ENCODE measurements at regions not wholly inside any gene's neighbourhood (a gene's known extent, or its start where the extent isn't known, plus 50 kb on each side); places are given as distances from the start of the nearest gene placed in this dataset.
A peak's percentile ranks its signal among the peaks of the same experiment; 100 is the strongest.

DNA sequence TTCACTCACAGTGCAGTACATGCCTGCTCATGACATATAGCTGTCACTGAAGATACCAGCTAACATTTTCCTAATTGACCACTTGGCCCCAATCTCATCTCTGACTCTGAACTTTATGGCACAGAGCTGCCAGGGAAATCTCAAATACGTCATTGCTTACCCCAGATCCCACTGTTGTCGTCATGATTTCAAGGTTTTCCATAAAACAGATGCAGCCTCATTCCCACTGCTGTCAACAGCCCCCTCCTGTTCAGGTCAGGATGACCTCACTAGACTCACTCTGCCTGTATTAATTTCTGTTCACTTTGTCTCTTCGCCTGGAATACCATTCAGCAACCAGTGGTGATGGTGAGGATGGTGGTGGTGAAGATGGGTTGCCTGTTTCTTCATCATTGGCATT is 262.6 kb upstream of the TPM1 start:
- no peak for DNase-seq (ENCODE audit: low spot score)

GRCh38 chr15:62781081-62781497 is 261.5 kb upstream of the TPM1 start:
- no peak for DNase-seq (ENCODE audit: low spot score)

DNA sequence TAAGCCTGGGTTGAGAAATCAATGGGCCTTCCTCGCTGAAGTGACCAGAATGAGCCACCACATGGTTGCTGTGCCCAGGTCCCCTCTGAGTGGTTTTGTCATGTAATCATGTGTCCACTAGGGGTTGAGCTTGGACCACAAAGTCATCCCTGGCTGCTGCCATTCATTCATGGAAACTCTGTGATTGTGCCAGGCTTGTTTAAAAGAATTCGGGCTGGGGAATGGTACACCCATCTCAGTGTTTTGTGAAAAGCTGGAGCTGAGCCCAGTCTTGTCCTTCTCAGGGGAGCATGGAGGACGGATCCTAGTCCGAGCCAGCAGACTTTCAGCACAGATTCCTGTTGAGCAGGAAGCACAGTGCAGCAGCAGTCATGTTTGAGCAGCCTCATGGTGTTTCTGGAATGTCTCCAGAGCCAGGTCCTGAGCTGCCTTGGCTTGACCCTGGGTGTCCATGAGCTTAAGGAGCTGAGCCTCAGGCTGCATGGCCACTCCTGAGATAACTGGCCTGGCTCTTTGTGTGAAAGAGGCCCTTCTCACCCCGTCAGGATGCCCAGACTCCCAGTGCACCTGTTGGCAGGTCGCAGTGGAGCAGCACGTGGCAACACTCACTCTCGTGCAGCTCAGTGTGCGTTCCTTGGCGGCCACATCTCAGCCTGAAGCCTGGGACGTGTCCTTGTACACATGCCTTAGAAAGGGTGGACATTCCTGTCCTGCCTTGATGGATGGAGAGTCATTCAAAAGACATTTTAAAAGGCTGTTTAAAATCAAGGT is 260.3 kb upstream of the TPM1 start:
- DNase-seq (ENCODE audit: low spot score), result peak; percentile 6

DNA sequence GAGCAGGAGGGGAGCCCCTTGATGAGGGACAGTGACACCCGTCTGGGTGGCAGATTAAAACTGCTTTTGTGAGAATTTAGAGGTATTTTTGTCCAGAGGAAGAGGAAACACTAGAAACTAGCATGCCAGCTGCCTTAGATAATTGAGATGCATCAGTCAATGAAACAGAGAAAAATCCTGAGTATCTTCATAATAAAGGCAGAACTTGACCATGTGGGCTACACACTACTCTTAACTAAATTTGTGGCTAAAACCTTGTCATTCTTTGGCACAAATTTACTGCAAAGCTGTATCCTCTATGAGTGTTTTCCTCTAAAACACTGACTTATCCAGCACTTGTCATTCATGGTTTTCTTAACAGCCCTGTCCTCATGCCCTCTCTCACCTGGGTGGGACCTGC is 259.7 kb upstream of the TPM1 start:
- no peak for DNase-seq (ENCODE audit: low spot score)

DNA sequence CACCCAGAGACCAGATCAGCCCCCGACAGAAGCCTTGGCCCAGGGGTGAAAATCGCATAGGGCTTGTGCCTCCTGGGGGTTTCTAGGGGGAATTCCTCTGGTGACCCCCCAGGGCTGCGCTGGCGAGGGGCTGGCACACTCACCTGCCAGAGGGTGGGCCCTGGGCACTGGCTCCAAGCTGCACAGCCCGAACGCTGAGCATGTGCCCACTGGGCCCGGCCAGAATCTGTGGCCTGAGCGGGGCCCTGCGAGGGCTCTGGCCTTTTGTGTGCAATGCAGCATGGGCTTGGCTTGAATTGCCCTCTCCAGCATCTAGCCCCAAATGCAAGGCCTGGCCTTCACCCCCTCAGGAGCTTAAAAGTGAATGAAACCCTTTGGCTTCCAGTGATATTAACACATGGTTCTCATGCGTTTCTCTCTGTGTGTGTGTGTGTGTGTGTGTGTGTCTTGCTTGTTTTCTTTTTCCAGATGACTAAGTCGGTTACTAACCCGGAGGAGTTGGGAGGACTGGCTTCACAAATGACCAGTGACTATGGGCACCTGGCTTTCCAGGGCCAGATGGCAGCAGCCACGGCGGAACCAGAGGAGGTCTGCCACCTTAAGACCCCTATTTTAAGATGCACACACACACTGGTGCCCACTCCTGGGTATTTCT is 259.1 kb upstream of the TPM1 start:
- DNase-seq (ENCODE audit: low spot score), result no peak

DNA sequence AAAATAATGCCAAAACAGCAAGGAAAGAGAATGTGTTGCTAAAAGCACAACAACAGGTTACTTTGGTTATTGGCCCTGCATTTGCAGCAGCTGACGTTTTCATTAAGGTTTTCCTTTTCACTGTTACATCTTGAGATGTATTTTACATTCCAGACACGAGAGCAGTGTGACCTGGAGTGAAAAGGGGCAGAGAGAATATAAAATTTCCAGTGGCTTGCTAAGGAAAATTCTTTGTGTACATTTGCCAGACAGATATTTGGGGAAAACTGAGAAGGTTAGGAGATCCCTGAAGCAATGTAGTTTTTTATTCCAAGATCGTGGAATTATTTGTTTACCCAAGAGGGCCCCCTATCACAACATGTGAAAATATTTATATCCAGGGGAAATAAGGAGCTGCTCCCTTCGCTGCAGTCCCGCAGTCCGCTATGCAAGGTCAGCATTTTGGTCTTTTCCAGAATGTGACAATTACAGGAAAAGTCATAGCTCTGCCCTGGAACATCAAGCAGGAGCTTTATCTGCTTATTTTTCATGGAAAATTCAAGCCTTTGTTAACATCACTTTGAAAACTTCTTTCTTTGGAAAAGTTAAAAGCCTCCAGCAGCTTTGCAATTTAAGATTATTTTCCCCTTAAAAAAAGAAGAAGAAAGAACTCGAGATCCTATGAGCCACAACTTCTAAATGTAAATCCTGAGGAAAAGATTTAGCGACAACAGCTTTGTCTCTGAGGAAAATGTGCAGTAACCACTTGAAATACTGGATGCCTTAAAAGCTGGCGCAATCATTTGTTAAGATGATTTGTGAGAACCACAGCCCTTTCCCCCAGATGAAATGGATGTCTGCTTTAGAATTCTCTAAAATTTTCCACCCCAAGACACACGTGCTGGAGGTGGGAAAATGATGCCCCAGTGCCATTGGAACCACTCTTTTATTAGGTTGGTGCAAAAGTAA is 256.4 kb upstream of the TPM1 start:
- no peak for DNase-seq (ENCODE audit: low spot score)

DNA sequence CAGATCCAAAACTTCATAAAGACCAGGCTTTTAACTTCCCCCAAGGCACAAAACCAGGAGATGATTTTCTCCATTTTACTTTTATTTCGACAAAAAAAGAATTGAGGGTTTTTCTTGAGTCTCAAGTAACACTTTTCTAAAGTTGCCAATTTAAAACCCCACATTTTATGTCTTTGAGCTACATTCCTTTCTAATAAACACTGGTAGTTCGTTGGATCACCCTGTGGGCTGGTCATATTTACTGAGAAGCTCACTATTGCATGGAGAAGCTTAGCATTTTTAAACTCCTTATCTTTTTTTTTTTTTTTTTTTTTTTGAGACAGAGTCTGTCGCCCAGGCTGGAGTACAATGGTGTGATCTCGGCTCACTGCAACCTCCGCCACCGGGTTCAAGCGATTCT is 255.1 kb upstream of the TPM1 start:
- no peak for DNase-seq (ENCODE audit: low spot score)

DNA sequence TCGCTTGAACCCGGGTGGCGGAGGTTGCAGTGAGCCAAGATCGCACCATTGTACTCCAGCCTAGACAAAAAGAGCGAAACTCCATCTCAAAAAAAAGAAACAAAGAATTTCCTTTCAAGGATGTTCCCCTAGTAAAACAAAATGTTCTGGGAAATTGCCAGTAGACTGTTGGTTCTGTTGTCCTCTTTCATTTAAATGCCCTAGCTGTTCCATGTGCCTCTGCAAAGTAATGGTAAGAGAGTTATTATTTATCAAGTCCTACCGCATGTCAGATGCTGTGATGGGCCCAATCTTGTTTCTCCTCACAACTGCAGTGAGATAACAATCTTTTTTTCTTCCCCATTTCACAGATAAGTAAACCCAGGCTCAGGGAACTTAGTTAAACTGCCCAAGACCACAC is 254.3 kb upstream of the TPM1 start:
- DNase-seq (ENCODE audit: low spot score), result no peak

DNA sequence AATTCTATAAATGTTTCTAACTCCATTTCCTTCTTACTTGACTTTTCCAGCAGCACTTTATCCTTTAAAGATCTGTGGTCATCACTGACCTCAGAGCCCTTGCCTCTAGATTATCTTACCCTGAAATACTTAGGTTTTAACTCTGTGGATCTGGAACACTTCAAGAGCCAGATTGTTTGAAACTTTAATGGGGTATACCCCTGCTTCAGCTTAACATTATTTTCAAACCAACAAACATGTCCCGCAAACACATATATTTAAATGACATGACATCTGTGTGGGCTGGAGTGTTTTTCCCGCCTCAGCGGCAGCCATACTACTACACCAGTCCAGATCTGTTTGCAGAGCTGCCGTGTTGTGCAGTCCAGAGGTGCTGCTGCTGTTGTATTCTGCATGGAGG is 252.0 kb upstream of the TPM1 start:
- DNase-seq (ENCODE audit: low spot score), result no peak

DNA sequence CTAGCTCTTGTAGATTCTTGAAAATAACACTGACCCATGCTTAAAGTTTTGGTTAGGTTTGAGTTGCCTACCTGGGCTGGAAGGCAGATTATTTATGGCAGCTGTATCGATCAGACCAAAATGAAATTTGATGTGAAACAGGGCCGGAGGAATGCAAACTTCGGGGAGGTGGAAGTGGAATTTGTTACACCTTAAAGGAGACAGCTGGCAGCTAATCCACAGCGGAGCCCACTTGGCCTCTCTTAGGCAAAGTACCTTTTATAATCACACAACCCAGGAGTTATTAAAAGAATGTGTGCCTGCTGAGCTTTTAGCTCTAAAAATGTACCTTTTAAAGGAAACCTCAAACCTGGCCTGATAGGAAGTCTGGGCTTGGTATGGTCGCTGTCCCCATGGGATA is 250.9 kb upstream of the TPM1 start:
- DNase-seq (ENCODE audit: low spot score), result no peak

- DNase-seq (ENCODE audit: low spot score), result no peak
Observed at GRCh38 chr15:62792986-62793751, 249.4 kb upstream of the TPM1 start.

DNA sequence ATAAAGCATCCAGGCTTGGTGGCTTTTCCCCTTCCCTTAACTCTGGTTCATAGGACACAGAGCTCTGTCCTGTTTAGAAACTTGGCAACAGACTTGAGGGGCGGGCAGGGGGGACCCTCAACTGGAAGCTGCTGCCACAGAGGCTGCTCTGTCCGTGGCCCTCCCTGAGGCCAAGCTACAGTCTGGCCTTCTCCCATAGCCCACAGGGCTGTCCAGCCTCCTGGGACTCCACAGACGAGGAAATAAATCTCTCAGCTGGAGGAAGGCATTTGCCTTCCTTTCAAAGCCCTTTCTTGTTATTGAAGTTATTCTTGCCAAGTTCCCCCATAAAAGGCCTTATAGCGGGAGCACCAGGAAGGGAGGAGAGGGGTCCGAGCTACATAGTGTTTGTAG is 248.8 kb upstream of the TPM1 start:
- no peak for DNase-seq (ENCODE audit: low spot score)

DNA sequence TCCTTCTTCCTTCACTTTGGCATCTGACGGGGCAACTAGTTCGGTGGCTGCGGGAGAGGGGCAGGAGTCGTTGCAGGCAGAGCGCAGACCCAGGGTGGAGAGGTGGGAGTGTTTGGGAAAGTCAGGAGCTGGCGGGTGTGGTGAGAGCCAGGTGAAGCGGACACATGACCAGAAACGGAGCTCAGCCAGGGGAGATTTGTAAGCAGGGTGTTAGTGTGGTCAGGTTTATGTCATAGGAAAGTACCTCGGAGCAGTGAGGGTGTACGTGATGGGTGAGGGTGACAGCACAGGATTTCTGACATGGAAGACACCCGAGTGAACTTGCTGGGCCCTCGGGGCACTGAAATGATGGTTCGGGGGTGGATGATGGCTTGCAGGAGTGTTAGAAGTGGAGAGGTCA is 247.4 kb upstream of the TPM1 start:
- DNase-seq (ENCODE audit: low spot score), result no peak

DNA sequence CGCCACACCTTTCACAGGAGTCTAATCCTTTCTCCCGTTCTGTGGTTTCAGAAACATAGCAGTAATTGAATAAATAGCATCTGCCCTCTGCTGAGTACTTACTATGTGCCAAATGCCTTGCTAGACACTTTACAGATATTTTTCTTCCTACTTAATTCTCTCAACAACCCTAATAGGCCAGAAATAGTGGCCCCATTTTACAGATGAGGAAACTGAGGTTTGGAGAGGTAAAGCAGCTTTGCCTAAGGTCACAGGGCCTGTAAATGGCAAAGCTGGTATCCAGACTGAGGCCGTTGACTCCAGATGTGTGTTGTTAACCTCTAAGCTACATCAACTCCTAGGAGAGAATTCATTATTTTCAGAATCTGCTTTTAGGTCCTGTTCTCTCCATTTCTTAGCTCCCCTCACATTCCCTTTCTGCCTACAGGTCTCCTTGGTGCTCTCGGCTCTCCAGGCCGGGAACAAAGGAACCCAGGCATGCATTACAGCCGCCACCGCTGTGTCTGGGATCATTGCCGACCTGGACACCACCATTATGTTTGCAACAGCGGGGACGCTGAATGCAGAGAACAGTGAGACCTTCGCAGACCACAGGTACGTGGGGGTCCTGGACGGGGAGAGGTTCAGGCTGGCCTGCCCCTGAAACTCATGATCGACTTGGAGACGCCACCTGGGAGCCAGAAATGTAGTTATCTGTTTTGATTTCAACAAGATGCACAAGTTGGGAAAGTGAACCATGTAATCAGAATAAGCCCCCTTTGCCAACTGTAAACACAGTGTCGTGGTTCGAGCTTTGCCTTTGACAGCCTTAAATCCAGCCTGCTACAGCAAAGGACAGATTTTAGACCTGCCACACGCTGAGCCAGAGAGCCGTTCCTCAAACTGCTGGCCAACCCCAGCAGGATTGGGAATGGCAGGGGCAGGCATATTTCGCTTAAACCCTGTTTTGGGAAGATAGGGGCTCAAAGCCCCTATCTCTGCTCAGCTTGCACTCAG is 246.5 kb upstream of the TPM1 start:
- DNase-seq (ENCODE audit: low spot score), result no peak

- no peak for DNase-seq (ENCODE audit: low spot score)
Observed at GRCh38 chr15:62797171-62797570, 245.4 kb upstream of the TPM1 start.

- DNase-seq (ENCODE audit: low spot score), result no peak
Observed at GRCh38 chr15:62798536-62798935, 244.0 kb upstream of the TPM1 start.

DNA sequence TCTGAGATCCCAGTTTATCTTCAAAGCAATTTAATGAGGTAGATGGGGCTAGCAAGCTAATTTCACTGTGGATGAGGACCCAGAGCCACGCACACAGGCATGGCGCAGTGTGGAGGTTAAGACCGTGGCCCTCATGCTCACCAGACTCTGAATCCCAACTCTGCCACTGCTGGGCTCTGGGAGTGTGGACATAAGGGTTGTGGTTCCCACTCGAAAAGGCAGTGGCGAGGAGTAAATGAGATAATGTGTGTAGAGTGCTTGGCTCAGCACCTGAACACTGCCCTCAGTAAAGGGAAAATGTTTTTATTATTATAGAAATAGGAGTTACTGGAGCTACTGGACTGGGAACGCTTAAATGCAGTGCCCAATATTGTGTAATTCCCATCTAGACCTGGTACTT is 243.5 kb upstream of the TPM1 start:
- no peak for DNase-seq (ENCODE audit: low spot score)

- DNase-seq (ENCODE audit: low spot score), result no peak
Observed at GRCh38 chr15:62799919-62800318, 242.6 kb upstream of the TPM1 start.

GRCh38 chr15:62802612-62803011 is 239.9 kb upstream of the TPM1 start:
- no peak for DNase-seq (ENCODE audit: low spot score)

GRCh38 chr15:62803856-62804400 is 238.6 kb upstream of the TPM1 start:
- DNase-seq (ENCODE audit: low spot score), result no peak

Data from germinal center (tissue), 1 donor.